HG02759 (cell line): ENCODE measurements at regions not wholly inside any gene's neighbourhood (a gene's known extent, or its start where the extent isn't known, plus 50 kb on each side); places are given as distances from the start of the nearest gene placed in this dataset.
"Not testable (repeated sequence)": the region's sequence is repeated elsewhere in the genome, so short reads cannot be mapped to it uniquely, and the experiment has no call there.

Experiments
- ATAC-seq: cut with Tn5 transposase; IDR thresholded peaks from one replicate; pipeline ENCODE4 v1.9.1; 2021; ENCODE audit warnings: mild to moderate bottlenecking, moderate library complexity; ENCODE audit not compliant: unreplicated experiment

- ATAC-seq, result peak; percentile 71
Measured at GRCh38 chr2:175366815-175367214, 185.3 kb upstream of the ATP5MC3 start.

GRCh38 chr2:175363699-175364098 is 182.2 kb upstream of the ATP5MC3 start:
- ATAC-seq, result no peak

- no peak for ATAC-seq
Measured at GRCh38 chr2:175362331-175362730, 180.8 kb upstream of the ATP5MC3 start.

- ATAC-seq, result no peak
Measured at GRCh38 chr2:175359710-175360109, 178.2 kb upstream of the ATP5MC3 start.

- ATAC-seq, result no peak
Measured at GRCh38 chr2:175356901-175357300, 175.4 kb upstream of the ATP5MC3 start.

- no peak for ATAC-seq
Measured at GRCh38 chr2:175355246-175355645, 173.7 kb upstream of the ATP5MC3 start.

- ATAC-seq, result no peak
Measured at GRCh38 chr2:175353275-175353674, 171.8 kb upstream of the ATP5MC3 start.

GRCh38 chr2:175351512-175351911 is 170.0 kb upstream of the ATP5MC3 start:
- no peak for ATAC-seq

GRCh38 chr2:175350105-175350504 is 168.6 kb upstream of the ATP5MC3 start:
- ATAC-seq, result no peak

- no peak for ATAC-seq
Measured at GRCh38 chr2:175342085-175342484, 160.6 kb upstream of the ATP5MC3 start.

- no peak for ATAC-seq
Measured at GRCh38 chr2:175330195-175330594, 148.7 kb upstream of the ATP5MC3 start.

GRCh38 chr2:175326801-175327200 is 145.3 kb upstream of the ATP5MC3 start:
- ATAC-seq, result no peak

- not testable (repeated sequence) for ATAC-seq
Measured at GRCh38 chr2:175326164-175326563, 144.7 kb upstream of the ATP5MC3 start.

GRCh38 chr2:175323162-175323561 is 141.7 kb upstream of the ATP5MC3 start:
- no peak for ATAC-seq

- ATAC-seq, result peak; percentile 86
Measured at GRCh38 chr2:175318542-175318941, 137.0 kb upstream of the ATP5MC3 start.

- ATAC-seq, result no peak
Measured at GRCh38 chr2:175317751-175318150, 136.2 kb upstream of the ATP5MC3 start.

- ATAC-seq, result no peak
Measured at GRCh38 chr2:175312137-175312536, 130.6 kb upstream of the ATP5MC3 start.

GRCh38 chr2:175310813-175311504 is 129.4 kb upstream of the ATP5MC3 start:
- peak; percentile 31 for ATAC-seq

GRCh38 chr2:175309799-175310198 is 128.3 kb upstream of the ATP5MC3 start:
- peak; percentile 71 for ATAC-seq

- no peak for ATAC-seq
Measured at GRCh38 chr2:175308005-175308404, 126.5 kb upstream of the ATP5MC3 start.

GRCh38 chr2:175304541-175304940 is 123.0 kb upstream of the ATP5MC3 start:
- ATAC-seq, result no peak

GRCh38 chr2:175293776-175294175 is 112.3 kb upstream of the ATP5MC3 start:
- ATAC-seq, result no peak

- ATAC-seq, result no peak
Measured at GRCh38 chr2:175293195-175293594, 111.7 kb upstream of the ATP5MC3 start.
